ENCODE measurements at regions not wholly inside any gene's neighbourhood (a gene's known extent, or its start where the extent isn't known, plus 50 kb on each side); places are given as distances from the start of the nearest gene placed in this dataset.
"Not testable (repeated sequence)": the region's sequence is repeated elsewhere in the genome, so short reads cannot be mapped to it uniquely, and the experiment has no call there.

GRCh38 chr22:49011769-49012648, 815.7 kb downstream of the BRD1 start:
- FAIRE-seq, result no peak
- DNase-seq (ENCODE audit: insufficient read length, low spot score), result no peak

- DNase-seq (ENCODE audit: insufficient read length, low spot score) (no peak), FAIRE-seq (no peak)
Measured at GRCh38 chr22:49011379-49011768, 816.3 kb downstream of the BRD1 start.

- DNase-seq (ENCODE audit: insufficient read length, low spot score), result no peak
- no peak for FAIRE-seq
Measured at GRCh38 chr22:49010901-49011300, 816.8 kb downstream of the BRD1 start.

DNA sequence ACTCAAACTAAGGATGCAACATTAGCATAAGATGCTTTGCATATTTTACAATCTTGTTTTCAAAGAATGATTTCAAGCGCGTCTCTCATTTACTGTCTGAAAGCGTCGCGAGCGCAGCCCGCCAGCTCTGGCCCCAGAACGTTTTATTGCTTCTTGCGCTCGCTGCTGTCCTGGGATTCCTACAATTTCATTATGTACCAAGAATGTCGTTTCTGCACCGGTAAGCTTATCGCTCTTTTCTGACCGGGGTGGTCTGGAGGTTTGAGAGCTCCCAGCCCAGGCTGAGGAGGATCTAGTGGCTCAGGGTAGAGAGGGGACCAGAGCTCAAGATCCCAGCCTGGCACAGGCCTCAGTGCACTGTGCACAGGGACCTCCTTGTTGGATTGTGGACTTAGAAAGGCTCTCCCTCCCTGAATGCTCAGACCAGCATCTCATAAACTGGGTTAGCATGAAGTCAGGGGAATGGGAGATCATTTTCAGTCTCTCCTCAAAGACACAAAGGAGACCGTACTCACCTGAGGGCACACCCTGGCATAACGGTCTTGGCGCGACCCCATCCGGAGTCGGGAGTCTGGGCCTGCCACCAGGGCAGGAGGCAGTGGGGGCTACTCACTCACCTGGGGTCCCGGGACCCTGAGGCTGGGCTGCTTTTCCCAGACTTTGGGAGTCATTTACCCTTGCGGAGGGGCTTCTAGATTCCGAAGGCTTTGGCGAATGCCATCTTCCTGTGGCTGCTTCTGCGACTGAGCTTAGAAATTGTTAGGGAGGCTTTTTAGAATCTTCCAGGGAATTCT, 817.4 kb downstream of the BRD1 start:
- DNase-seq (ENCODE audit: insufficient read length, low spot score), result no peak
- FAIRE-seq, result no peak

GRCh38 chr22:49009359-49010063, 818.2 kb downstream of the BRD1 start:
- no peak for DNase-seq (ENCODE audit: insufficient read length, low spot score)
- FAIRE-seq, result no peak

DNA sequence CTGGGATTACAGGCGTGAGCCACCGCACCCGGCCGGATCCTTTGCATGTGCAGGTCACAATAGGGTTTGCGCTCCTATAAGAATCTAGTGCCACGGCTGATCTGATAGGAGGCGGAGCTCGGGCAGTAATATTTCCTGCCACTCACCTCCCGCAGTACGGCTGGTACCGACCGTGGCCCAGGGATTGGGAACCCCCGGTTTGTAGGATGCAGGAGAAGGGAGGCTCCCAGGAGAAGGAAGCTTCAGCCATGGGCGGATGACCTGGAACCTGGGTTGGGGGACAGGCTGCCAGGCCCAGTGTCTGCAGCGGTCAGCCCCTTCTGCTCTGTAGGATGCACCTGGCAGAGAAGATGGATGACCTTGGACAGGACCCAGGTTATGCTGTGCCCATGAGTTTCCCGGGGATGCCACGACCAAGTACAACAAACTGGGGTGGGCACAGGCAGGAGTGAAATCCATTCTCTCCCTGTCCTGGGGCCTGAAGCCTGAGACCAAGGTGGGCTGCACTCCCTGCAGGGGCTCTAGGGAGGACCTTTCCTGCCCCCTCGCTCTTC, 818.9 kb downstream of the BRD1 start:
- DNase-seq (ENCODE audit: insufficient read length, low spot score) (no peak), FAIRE-seq (no peak)

DNA sequence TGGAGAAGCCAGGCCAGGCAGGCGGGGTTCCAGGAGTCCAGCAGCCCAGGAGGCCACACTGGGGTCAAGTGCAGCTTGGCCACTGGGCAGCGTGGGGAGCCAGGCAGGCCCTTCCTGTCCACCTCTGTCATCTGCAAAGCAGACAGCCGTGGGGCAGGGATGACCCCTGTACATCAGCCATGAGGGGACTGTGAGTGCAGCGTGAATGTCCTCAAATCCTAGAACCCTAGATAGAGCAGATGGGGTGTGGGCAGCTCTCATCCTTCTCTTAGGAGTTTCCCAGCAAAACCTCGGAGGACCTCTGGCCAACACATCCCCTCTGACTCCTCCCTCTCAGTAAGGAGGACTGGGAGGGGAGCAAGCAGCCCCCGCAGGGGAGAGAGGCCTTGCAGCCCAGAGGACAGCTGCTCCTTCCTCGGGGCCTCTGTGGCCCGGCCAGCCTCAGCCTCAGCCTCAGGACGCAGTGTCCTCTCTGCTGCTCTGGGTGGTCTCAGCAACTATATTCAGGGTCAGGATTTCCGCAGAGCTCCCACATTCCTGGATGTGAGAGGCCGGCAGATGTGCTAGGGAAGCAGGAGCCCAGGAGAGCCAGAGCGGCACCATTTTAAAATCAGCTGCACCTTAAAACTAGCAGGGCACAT, 820.5 kb downstream of the BRD1 start:
- DNase-seq (ENCODE audit: insufficient read length, low spot score) (no peak), FAIRE-seq (no peak)

DNA sequence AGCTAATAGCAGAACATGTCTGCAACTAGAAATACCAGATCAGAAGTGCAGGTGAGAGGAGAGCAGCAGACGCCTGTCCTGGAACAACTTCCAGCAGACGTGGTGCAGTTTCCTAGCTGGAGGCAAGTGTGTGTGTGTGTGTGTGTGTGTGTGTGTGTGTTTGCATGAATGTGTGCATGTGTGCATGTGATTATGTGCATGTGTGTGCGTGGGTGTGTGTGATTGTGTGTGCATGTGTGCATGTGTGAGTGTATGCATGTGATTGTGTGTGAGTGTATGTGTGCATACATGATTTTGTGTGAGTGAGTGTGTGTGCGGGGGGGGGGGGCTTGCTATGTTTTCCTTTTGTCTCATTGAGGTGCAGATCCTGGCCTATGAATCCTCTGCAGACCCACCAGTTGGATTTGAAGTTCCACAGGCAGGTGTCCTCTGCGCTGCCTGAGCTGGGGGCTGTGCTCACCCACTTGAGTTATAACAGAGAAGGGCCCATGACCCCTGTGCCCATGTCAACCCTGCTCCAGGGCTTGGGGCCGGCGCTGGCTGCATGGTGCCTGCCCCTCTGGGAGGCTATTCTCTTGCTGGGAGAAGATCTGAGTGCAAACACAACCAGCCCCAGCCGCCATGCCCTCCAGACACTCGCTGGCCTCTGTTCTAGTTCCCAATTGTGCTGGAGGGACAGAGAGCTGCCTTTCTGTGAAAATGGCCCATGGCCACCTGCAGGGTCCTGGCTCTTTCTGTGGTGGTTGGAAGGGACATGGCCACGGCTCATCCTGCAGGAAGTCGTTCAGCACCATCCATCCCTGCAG, 821.3 kb downstream of the BRD1 start:
- no peak for DNase-seq (ENCODE audit: insufficient read length, low spot score)
- no peak for FAIRE-seq

GRCh38 chr22:49005557-49005956, 822.1 kb downstream of the BRD1 start:
- FAIRE-seq (no peak), DNase-seq (ENCODE audit: insufficient read length, low spot score) (no peak)

- FAIRE-seq, result no peak
- DNase-seq (ENCODE audit: insufficient read length, low spot score), result no peak
Measured at GRCh38 chr22:49004484-49005399, 822.9 kb downstream of the BRD1 start.

- not testable (repeated sequence) for FAIRE-seq; DNase-seq (ENCODE audit: insufficient read length, low spot score)
Measured at GRCh38 chr22:48997605-48998004, 830.1 kb downstream of the BRD1 start.

DNA sequence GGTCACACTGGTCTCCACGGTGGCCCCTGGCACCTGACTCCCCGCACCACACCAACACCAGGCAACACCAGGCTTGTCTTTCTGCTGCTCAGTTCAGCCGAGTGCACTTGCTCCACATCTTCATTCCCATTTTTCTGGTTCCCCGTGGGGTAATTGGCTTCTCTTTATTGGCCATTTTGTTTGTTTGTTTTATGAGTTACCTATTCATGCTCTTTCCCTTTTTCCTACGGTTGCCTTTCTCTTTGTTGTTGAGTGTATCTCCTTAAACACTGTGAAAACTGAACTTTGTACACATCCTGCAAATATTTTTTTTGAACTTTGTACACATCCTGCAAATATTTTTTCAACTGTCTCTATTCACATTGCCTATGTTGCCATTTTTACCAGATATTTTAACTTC, 834.0 kb downstream of the BRD1 start:
- FAIRE-seq (no peak), DNase-seq (ENCODE audit: insufficient read length, low spot score) (no peak)

GRCh38 chr22:48984639-48985038, 843.0 kb downstream of the BRD1 start:
- no peak for DNase-seq (ENCODE audit: insufficient read length, low spot score)
- FAIRE-seq, result no peak

DNA sequence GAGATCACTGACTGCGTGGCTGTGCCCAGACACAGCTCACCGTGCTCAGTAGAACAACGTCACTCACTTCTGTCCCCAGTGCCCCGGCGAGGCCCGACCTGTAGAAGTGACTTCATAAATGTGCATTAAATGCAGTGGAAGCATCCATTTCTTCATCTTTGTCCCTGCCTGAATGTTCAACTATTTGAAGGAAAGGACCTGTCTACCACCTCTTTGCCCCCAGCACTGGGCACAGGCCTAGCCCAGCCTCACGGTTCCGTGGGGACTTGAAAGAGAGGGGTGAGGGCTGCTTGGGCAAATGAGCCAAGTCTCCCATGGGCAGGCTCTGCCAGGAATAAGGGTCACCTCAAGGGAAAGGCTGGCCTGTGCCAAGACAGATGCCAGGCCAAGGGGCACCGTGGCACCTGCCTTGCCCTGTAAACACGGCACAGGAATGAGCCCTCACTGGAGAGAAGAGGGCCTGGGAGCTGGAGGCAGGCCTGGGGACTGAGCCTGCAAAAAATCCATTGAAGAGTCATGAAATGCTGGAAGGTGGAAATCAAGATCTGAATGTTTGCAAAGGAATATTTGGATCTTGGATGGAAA, 845.3 kb downstream of the BRD1 start:
- DNase-seq (ENCODE audit: insufficient read length, low spot score) (no peak), FAIRE-seq (no peak)

DNA sequence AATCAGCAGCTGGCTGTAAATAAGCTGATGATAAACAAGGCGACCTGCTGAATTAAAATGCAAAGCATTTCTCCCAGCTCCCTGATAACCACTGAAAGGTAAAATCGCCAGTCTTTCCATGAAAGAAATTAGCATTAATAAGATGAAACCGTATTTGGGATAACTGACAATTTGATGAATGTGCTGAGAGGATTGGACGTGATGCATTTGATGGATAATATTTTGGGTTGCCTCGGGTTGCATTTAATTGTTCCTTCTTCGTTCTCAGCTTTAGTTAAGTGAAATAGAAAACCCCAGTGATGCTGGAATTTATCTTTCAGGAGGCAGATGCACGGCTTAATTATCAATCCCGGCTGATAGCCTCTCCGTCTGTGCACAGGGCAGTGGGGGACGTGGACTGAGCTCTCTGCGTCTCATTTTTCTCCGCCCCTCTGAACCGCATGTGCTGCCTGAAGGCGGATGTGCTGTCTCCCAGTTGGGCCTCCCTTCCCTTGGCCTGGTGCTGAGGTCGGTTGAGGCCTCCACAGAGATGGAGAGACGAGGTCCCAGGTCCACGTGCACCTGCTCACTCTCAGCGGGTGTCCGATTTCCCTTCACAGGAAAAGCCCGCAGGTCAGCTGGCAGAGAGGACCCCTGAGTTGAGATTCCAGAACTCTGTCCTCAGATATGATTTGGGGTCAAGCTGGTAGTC, 846.2 kb downstream of the BRD1 start:
- DNase-seq (ENCODE audit: insufficient read length, low spot score), result no peak
- FAIRE-seq, result no peak

DNA sequence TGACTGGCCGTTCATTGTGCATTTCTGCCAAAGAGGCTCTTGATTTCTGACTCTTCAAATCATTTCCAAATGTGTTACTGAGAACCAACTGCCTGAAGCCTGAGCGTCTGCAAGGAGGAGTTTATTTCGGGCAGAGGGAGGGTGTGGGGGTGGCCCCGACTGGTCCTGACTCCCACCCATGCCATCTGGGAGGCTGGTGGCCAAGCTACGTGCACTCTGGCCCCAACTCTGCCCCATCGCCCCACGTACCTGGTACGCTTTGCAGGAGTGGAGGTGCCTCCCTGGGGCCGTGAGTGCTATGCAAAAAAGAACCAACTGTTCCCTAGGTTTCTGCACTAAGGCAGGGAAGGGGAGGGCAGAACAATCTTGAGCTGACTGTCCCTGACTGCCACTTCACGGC, 846.8 kb downstream of the BRD1 start:
- FAIRE-seq (no peak), DNase-seq (ENCODE audit: insufficient read length, low spot score) (no peak)

GRCh38 chr22:48980409-48980808, 847.3 kb downstream of the BRD1 start:
- DNase-seq (ENCODE audit: insufficient read length, low spot score), result no peak
- FAIRE-seq, result no peak

GRCh38 chr22:48979482-48979881, 848.2 kb downstream of the BRD1 start:
- DNase-seq (ENCODE audit: insufficient read length, low spot score) (no peak), FAIRE-seq (no peak)

Measured in HTR-8/SVneo (cell line).